H1 (cell line): ENCODE measurements at regions not wholly inside any gene's neighbourhood (a gene's known extent, or its start where the extent isn't known, plus 50 kb on each side); places are given as distances from the start of the nearest gene placed in this dataset.
A peak's percentile ranks its signal among the peaks of the same experiment; 100 is the strongest.

Source experiments
- CTCF ChIA-PET: fragments of 300-600 bp; sonication (Branson Sonifier 250); formaldehyde crosslinking; loops from one replicate; lab custom pipeline; 2021; ENCODE audit not compliant: partially characterized antibody; lab: Charles Lee
- POLR2A ChIA-PET: fragments of 300-600 bp; sonication (Branson Sonifier 250); formaldehyde crosslinking; loops from one replicate; lab custom pipeline; 2021; ENCODE audit warnings: inconsistent platforms; ENCODE audit not compliant: partially characterized antibody; lab: Charles Lee
- DNase-seq, 2 experiments: peaks; one replicate each; pipeline versions ENCODE4 v3.0.0 to v3.0.0-alpha.2; 2010 to 2022; ENCODE audit warnings: low spot score in 2 of 2, low read depth in 1 of 2, mixed read lengths in 1 of 2
- FAIRE-seq: peaks from 2 replicates; lab custom pipeline; 2011; peaks lifted over from hg19 to GRCh38; lab: Jason Lieb, UNC
- H2AFZ ChIP-seq: 2 replicates; pipeline ENCODE4 v1.8.1; 2012; ENCODE audit warnings: low read length, inconsistent platforms
- H2AK5ac ChIP-seq: 2 replicates; pipeline ENCODE4 v1.6.1; 2013; ENCODE audit warnings: low read depth, low read length
- H2BK120ac ChIP-seq: replicated peaks from 2 replicates; pipeline ENCODE3; 2013; ENCODE audit warnings: low read depth, low read length, inconsistent platforms
- H2BK12ac ChIP-seq: 2 replicates; pipeline ENCODE4 v1.6.1; 2013; ENCODE audit warnings: low read depth, low read length
- H2BK15ac ChIP-seq: 2 replicates; pipeline ENCODE4 v1.6.1; 2013; ENCODE audit warnings: low read length
- H2BK20ac ChIP-seq: 2 replicates; pipeline ENCODE4 v1.6.1; 2013; ENCODE audit warnings: low read length
- H2BK5ac ChIP-seq: 2 replicates; pipeline ENCODE4 v1.6.1; 2013; ENCODE audit warnings: low read depth, low read length
- H3K14ac ChIP-seq: 2 replicates; pipeline ENCODE4 v1.6.1; 2013; ENCODE audit warnings: inconsistent platforms; ENCODE audit not compliant: insufficient read length
- H3K18ac ChIP-seq: 2 replicates; pipeline ENCODE4 v1.6.1; 2013; ENCODE audit warnings: low read length; ENCODE audit errors: extremely low read depth
- H3K23ac ChIP-seq: 2 replicates; pipeline ENCODE4 v1.6.1; 2013; ENCODE audit warnings: inconsistent platforms; ENCODE audit not compliant: insufficient read length
- H3K23me2 ChIP-seq: 2 replicates; pipeline ENCODE4 v1.6.1; 2013; ENCODE audit warnings: low read depth, low read length
- H3K27ac ChIP-seq: 2 replicates; pipeline ENCODE4 v1.6.1; 2011; ENCODE audit warnings: low read depth, low read length, inconsistent platforms
- H3K27me3 ChIP-seq, 4 experiments: replicated peaks in 1 of 4; 1 replicate in 1 of 4; 2 replicates in 3 of 4; pipeline versions ENCODE4 v1.6.1 to v1.8.1; 2011 to 2013; ENCODE audit warnings: low read length in 3 of 4, mild to moderate bottlenecking in 3 of 4, inconsistent platforms in 2 of 4, mixed read lengths in 2 of 4, moderate library complexity in 1 of 4; ENCODE audit not compliant: control insufficient read depth in 3 of 4, insufficient read depth in 3 of 4; ENCODE audit errors: extremely low read depth in 1 of 4
- H3K36me3 ChIP-seq, 4 experiments: 2 replicates each; pipeline versions ENCODE4 v1.6.1 to v1.8.1; 2011 to 2013; ENCODE audit warnings: mild to moderate bottlenecking in 4 of 4, low read length in 3 of 4, moderate library complexity in 2 of 4, control low read depth in 1 of 4, inconsistent platforms in 1 of 4; ENCODE audit not compliant: insufficient read depth in 4 of 4, control insufficient read depth in 2 of 4
- H3K4ac ChIP-seq: replicated peaks from 2 replicates; pipeline ENCODE3; 2013; ENCODE audit warnings: low read length, low read depth, mixed read lengths, inconsistent platforms; ENCODE audit not compliant: insufficient read length
- H3K4me1 ChIP-seq, 4 experiments: replicated peaks in 1 of 4; 1 replicate in 1 of 4; 2 replicates in 3 of 4; pipeline versions ENCODE4 v1.6.1 to v1.8.1; 2011 to 2013; ENCODE audit warnings: low read length in 3 of 4, inconsistent platforms in 2 of 4, mixed read lengths in 1 of 4; ENCODE audit not compliant: insufficient read depth in 4 of 4, control insufficient read depth in 3 of 4
- H3K4me2 ChIP-seq, 2 experiments: 2 replicates each; pipeline versions ENCODE4 v1.6.1 to v1.8.1; 2011 to 2013; ENCODE audit warnings: low read depth in 2 of 2, low read length in 2 of 2, control low read depth in 1 of 2, inconsistent platforms in 1 of 2, mild to moderate bottlenecking in 1 of 2; ENCODE audit not compliant: insufficient read depth in 1 of 2
- H3K4me3 ChIP-seq, 4 experiments: fragments of 200-600, 300-600 bp in 1 of 4; sonication (generic), shearing (Covaris generic), sonication (Bioruptor Twin) in 1 of 4; 2 replicates each; pipeline versions ENCODE4 v1.5.1 to v1.8.1; 2011 to 2016; ENCODE audit warnings: low read length in 4 of 4, low read depth in 3 of 4, control low read depth in 2 of 4, inconsistent platforms in 2 of 4, mild to moderate bottlenecking in 2 of 4, mixed read lengths in 1 of 4, moderate library complexity in 1 of 4; ENCODE audit not compliant: insufficient read depth in 2 of 4; ENCODE audit errors: extremely low read depth in 1 of 4
- H3K56ac ChIP-seq: replicated peaks from 2 replicates; pipeline ENCODE3; 2013; ENCODE audit warnings: low read depth, mild to moderate bottlenecking, mixed read lengths, low read length, inconsistent platforms; ENCODE audit not compliant: insufficient read length
- H3K79me1 ChIP-seq: 2 replicates; pipeline ENCODE4 v1.6.1; 2013; ENCODE audit warnings: low read depth, low read length, control low read depth
- H3K79me2 ChIP-seq, 2 experiments: 2 replicates each; pipeline versions ENCODE4 v1.6.1 to v1.8.1; 2012 to 2013; ENCODE audit warnings: low read length in 2 of 2, mild to moderate bottlenecking in 2 of 2, inconsistent platforms in 1 of 2; ENCODE audit not compliant: insufficient read depth in 2 of 2, control insufficient read depth in 1 of 2
- H3K9ac ChIP-seq, 4 experiments: replicated peaks in 1 of 4; 1 replicate in 1 of 4; 2 replicates in 3 of 4; pipeline versions ENCODE4 v1.6.1 to v1.8.1; 2011 to 2013; ENCODE audit warnings: low read depth in 3 of 4, low read length in 3 of 4, control low read depth in 2 of 4, mild to moderate bottlenecking in 2 of 4, moderate library complexity in 2 of 4, inconsistent platforms in 1 of 4; ENCODE audit errors: extremely low read depth in 1 of 4
- H3K9me3 ChIP-seq, 2 experiments: 2 replicates each; pipeline versions ENCODE4 v1.6.1 to v1.8.1; 2012 to 2013; ENCODE audit warnings: mild to moderate bottlenecking in 2 of 2, moderate library complexity in 2 of 2, control low read depth in 1 of 2, inconsistent platforms in 1 of 2, low read depth in 1 of 2, low read length in 1 of 2, mixed read lengths in 1 of 2; ENCODE audit not compliant: insufficient read depth in 2 of 2
- H4K20me1 ChIP-seq, 2 experiments: replicated peaks in 1 of 2; 2 replicates each; pipeline versions ENCODE3 to v1.8.1; 2011 to 2013; ENCODE audit warnings: inconsistent platforms in 2 of 2, low read length in 2 of 2, mild to moderate bottlenecking in 1 of 2; ENCODE audit not compliant: insufficient read depth in 2 of 2, control insufficient read depth in 1 of 2
- H4K5ac ChIP-seq: 2 replicates; pipeline ENCODE4 v1.6.1; 2013; ENCODE audit warnings: low read length, low read depth, mixed read lengths, inconsistent platforms; ENCODE audit not compliant: insufficient read length
- H4K8ac ChIP-seq: 2 replicates; pipeline ENCODE4 v1.8.0; 2013; ENCODE audit warnings: mild to moderate bottlenecking, moderate library complexity, low read length, inconsistent platforms; ENCODE audit not compliant: insufficient read depth; ENCODE audit errors: extremely low read depth
- H4K91ac ChIP-seq: replicated peaks from 2 replicates; pipeline ENCODE3; 2013; ENCODE audit warnings: low read length, mixed read lengths, inconsistent platforms; ENCODE audit not compliant: insufficient read length
- BRCA1 ChIP-seq: IDR thresholded peaks from 2 replicates; pipeline ENCODE4 v1.6.1; 2012; ENCODE audit warnings: low read depth, low read length, improper control_type of control experiment
- CBX8 ChIP-seq: fragments of 300-800, 300-1000 bp; sonication (generic); IDR thresholded peaks from 2 replicates; pipeline ENCODE4 v1.7.1; 2016; ENCODE audit warnings: low read depth, low read length, borderline replicate concordance
- CHD1 ChIP-seq: IDR thresholded peaks from 2 replicates; pipeline ENCODE4 v1.6.1; 2012; ENCODE audit warnings: low read depth, low read length, improper control_type of control experiment
- CREB1 ChIP-seq: IDR thresholded peaks from 2 replicates; pipeline ENCODE4 v1.6.1; 2012; ENCODE audit warnings: inconsistent platforms
- EGR1 ChIP-seq: IDR thresholded peaks from 2 replicates; pipeline ENCODE4 v1.6.1; 2011; ENCODE audit warnings: low read depth, low read length, borderline replicate concordance
- KDM1A ChIP-seq: fragments of 200-600, 300-600 bp; sonication (generic); IDR thresholded peaks from 2 replicates; pipeline ENCODE4 v1.7.1; 2016; ENCODE audit warnings: mild to moderate bottlenecking, low read length, borderline replicate concordance
- KDM4A ChIP-seq: IDR thresholded peaks from one replicate; pipeline ENCODE4 v1.7.1; 2012; ENCODE audit warnings: low read depth, mild to moderate bottlenecking, moderate library complexity, low read length, inconsistent platforms; ENCODE audit not compliant: severe bottlenecking
- PHF8 ChIP-seq: fragments of 200-600 bp; sonication (generic); conservative IDR thresholded peaks from 2 replicates; pipeline ENCODE4 v1.7.1; 2012; ENCODE audit warnings: low read depth, mild to moderate bottlenecking, inconsistent platforms, low read length, moderate library complexity
- POLR2A ChIP-seq, 2 experiments: IDR thresholded peaks; 1 replicate in 1 of 2; 2 replicates in 1 of 2; pipeline ENCODE4 v1.6.1; 2011; ENCODE audit warnings: low read depth in 2 of 2, low read length in 2 of 2, mild to moderate bottlenecking in 2 of 2; ENCODE audit errors: control extremely low read depth in 1 of 2
- RBBP5 ChIP-seq: IDR thresholded peaks from 2 replicates; pipeline ENCODE4 v1.7.1; 2012; ENCODE audit warnings: low read depth, mild to moderate bottlenecking, inconsistent platforms, low read length, moderate library complexity, borderline replicate concordance
- SP4 ChIP-seq: IDR thresholded peaks from 2 replicates; pipeline ENCODE4 v1.6.1; 2012; ENCODE audit warnings: low read length, inconsistent platforms
- TAF7 ChIP-seq: optimal IDR thresholded peaks from 2 replicates; pipeline ENCODE3; 2011; ENCODE audit warnings: low read depth, mild to moderate bottlenecking, inconsistent platforms, low read length, moderate library complexity, borderline replicate concordance
- TBP ChIP-seq: IDR thresholded peaks from 2 replicates; pipeline ENCODE4 v1.6.1; 2011; ENCODE audit warnings: low read depth, low read length, improper control_type of control experiment
- YY1 ChIP-seq: IDR thresholded peaks from 2 replicates; pipeline ENCODE4 v1.6.1; 2011; ENCODE audit warnings: low read depth, mild to moderate bottlenecking, low read length
- ZNF274 ChIP-seq: IDR thresholded peaks from 2 replicates; pipeline ENCODE4 v1.7.0; 2012; ENCODE audit warnings: low read length, borderline replicate concordance; ENCODE audit errors: extremely low read depth
- WGBS, 2 experiments: shearing (Covaris generic) in 1 of 2; methylation state at CpG; one replicate each; pipeline versions ENCODE4 v1.1.6 to v1.1.7; 2013 to 2015; ENCODE audit warnings: low lambda C conversion rate in 2 of 2, mixed read lengths in 2 of 2, inconsistent platforms in 1 of 2, low coverage in 1 of 2, missing lambda C conversion rate in 1 of 2; ENCODE audit not compliant: insufficient replicate concordance in 2 of 2, insufficient coverage in 1 of 2, insufficient read length in 1 of 2; ENCODE audit errors: extremely low coverage in 1 of 2, missing lambda C conversion rate in 1 of 2; 5-methylcytosine and 5-hydroxymethylcytosine counted together

DNA sequence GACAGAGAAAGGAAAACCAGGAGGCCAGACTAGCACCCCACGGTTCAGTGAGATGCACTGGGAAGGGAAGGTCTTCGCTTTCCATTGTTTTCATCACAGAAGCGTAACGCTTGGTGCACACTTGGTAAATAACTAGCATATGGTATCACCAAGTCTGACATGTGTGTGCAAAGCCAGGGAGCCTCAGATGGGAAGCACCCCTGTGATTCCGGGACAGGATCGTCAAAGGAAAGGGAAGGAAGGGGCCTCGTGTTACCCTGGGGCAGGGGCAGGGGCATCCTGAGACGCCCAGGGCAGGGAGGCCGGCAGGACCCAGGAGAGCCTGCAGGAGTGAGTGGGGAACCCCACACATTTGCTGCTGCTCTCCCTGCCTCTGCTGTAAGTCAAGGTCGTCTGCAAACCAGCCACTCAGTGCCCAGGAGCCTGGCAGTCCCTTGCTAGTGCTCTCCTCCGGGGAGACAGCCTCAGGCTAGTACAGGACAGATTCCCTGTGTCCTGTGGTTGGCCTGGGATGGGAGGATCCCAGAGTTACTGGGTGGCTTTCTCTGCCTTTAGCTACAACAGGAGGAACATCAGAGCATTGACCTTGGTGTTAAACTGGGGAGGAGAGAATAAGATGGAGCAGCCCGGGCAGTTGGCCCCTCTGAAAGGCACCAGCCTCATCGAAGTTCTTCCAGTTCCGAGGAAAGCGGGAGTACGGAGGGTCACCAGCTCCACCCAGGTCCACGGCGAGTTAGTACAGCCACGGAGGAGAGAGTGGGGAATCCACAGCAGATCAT is 192.5 kb downstream of the NDUFA10 start:
- Histone ChIP-seq H3K14ac (no peak overlapping the region), H3K27me3 (no peaks in the 10 kb centered on the region), H3K18ac (no peak overlapping the region), H3K79me1 (no peaks in the 10 kb centered on the region), H2BK120ac (no peak overlapping the region), H3K79me2 (no peaks in the 10 kb centered on the region), H3K23ac (no peak overlapping the region), H2BK5ac (no peak overlapping the region), H3K4ac (no peak overlapping the region), H3K27ac (no peak overlapping the region), H2BK12ac (no peak overlapping the region), H3K9ac (no peak overlapping the region), H2BK20ac (no peak overlapping the region), H4K8ac (no peak overlapping the region; the same call in 1 of the 2 replicates), H3K23me2 (no peaks in the 10 kb centered on the region), H3K4me3 (no peak overlapping the region), H4K91ac (no peak overlapping the region), H3K9me3 (no peaks in the 10 kb centered on the region), H3K4me1 (peaks cover 0 to 8% (median 4%) of the 10 kb centered on the region in 4 experiments; a peak in 5 of 7 replicates), H2AFZ (no peak overlapping the region), H3K4me2 (no peak overlapping the region), H2AK5ac (no peak overlapping the region), H4K5ac (no peak overlapping the region), H4K20me1 (no peaks in the 10 kb centered on the region), H2BK15ac (no peak overlapping the region), H3K36me3 (no peaks in the 10 kb centered on the region), H3K56ac (no peak overlapping the region)
- no peak for FAIRE-seq
- CTCF ChIA-PET = no interaction called here
- POLR2A ChIA-PET = no interaction called here
- peak in 1 of 2 experiments; percentile 35 for DNase-seq
- 90% methylated on average over 18 of the region's 19 CpGs; no CpG with 5 or more reads in 1 of the 2 experiments for WGBS, 2 experiments
- TF ChIP-seq TBP = no peak
- no peak for TF ChIP-seq KDM4A
- TF ChIP-seq YY1 = no peak
- TF ChIP-seq RBBP5 = no peak
- TF ChIP-seq CREB1 = no peak
- no peak for TF ChIP-seq KDM1A
- TF ChIP-seq TAF7 = no peak
- TF ChIP-seq CHD1 = no peak
- no peak for TF ChIP-seq PHF8
- TF ChIP-seq ZNF274 = no peak
- no peak for TF ChIP-seq BRCA1
- TF ChIP-seq EGR1 = no peak
- no peak for TF ChIP-seq CBX8
- TF ChIP-seq POLR2A (IDR thresholded peaks at IDR 0.05; ENCODE audit: control extremely low read depth in 1 of 2, low read depth in 2 of 2, low read length in 2 of 2) = no peak
- no peak for TF ChIP-seq SP4
